ENCODE measurements at regions not wholly inside any gene's neighbourhood (a gene's known extent, or its start where the extent isn't known, plus 50 kb on each side); places are given as distances from the start of the nearest gene placed in this dataset.

DNA sequence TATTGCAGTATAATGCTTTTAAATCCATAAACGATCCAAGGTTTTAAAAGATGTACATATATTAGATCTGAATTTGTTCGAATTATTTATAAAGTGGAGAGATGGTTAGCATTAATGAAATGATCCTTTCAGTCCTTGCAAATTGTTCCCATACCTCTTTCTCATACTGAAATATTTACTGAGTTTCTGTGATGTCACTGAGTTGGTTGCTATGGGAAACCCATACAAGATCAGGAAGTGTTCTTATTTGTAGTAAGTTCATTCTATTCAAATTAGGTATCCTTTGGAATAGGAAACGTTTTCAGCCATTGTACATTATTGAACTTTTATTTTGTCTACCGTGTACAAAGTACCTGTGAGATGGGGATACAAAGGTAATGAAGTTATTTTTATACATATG, 73.2 kb upstream of the CHL1 start:
- in situ Hi-C loops (cut with MboI; ENCODE audit: low pct_unique_long_range_greater_than_20kb, low sequenced_read_pairs): no loop called here
- DNase-seq: no peak

DNA sequence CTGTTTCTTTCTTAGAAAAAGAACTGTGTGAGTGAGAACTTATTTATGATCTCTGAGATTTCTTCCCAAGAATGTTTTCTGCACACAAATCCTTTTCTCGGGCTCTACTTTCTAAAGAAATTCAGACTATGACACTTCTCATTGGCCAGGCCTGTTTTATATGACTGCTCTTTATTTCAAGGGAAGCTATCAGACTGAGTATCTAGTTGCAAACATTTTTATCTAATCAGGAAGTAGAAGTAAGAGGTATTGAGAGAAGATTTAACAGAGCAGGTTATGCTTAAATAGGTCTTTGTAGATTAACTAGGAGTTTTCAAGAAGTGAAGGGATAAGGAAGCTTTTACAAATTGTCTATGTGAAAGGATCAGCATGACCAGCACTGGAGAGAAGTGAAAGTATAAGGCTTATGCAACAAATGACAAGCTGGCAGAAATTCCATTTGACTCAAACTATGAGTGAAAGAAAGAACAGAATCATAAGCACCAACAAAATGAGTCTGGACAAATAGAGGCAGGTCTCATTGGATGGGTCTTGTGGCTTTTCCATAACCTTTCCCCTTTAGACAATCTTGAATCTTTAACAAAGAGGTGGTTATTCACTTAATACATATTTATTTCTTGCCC, 71.9 kb upstream of the CHL1 start:
- in situ Hi-C loops (cut with MboI; ENCODE audit: low pct_unique_long_range_greater_than_20kb, low sequenced_read_pairs): no loop called here

DNA sequence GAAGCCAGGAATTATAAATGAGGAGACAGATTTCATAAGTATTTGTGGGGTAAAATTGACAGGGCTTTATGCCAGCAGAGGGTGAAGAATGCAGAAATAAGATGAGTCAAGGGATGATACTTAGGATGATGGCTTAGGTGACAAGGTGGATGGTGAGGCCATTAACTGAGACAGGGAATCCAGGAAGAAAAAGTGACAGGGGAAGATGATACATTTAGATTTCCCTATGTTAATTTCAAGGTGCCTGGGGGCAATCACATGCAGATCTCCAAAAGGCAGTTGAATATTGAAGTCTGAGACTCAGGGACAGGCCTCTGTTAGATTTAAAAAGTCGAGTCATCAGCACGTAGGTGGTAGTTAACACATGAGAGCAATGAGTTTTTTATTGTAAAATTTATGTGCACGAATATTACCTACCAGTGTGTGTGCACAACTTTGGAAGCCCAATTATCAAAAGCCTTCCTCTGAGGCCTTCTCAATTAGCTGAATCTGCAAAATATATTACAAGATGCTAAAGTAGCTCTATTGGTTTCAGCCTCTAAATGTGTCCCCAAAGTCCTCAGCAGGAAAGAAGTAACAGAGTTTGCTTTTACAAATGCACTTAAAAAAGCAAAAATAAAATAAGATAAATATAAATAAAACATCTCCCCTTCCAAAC, 67.9 kb upstream of the CHL1 start:
- DNase-seq: no peak
- in situ Hi-C loops (cut with MboI; ENCODE audit: low pct_unique_long_range_greater_than_20kb, low sequenced_read_pairs): no loop called here

More for the DNA sequence above, 71.9 kb upstream of the CHL1 start:
- no peak for DNase-seq

DNA sequence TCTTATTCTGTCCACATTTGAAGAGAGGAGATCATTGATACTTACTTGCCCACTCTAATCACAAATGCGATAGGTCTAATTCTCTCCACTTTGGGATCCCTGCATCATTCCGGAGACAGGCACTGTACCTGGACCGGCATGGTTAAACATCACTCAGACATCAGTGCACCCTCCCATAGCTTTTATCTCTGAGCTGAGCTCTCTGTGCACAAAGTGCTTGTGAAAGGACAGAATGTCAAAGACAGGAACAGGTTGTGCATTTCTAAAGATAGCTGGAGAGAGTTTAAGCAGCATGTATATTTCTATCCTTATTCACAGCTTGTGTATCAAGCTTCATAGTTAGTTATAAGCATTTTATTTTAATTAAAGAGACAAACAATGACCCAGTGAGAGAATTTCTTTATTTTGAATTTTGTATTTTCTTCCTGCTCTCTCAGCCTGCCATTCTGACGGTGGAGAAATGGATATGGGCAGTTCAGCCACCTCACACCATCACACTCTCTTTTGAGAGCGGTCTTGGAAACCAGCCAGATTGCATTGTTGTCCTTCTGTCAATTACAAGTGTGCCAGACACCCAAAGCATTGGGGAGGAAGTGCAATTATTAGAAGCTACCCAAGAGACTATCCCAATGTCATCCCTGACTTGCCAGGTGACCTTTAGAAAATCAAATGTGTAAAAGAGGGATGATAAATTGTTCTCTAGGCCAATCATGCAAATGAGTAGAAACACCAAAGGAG, 65.2 kb upstream of the CHL1 start:
- in situ Hi-C loops (cut with MboI; ENCODE audit: low pct_unique_long_range_greater_than_20kb, low sequenced_read_pairs): no loop called here
- DNase-seq: no peak

DNA sequence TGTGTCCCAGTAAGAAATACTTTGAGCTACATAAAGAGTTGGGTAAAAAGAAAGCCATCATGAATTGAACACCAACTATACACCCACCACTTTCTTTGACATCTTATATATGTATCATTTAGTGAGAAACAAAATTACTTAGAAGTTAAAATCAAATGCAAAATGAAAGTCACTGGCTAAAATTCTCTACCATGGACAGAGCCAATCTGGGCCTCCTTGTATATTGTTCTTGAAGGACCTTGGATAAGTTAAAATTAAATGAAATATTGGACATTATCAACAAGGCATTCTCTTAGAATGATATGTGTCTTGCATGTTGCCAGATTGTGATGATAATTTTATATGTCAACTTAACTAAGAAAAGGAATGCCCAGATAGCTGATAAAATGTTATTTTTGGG, 64.2 kb upstream of the CHL1 start:
- in situ Hi-C loops (cut with MboI; ENCODE audit: low pct_unique_long_range_greater_than_20kb, low sequenced_read_pairs): no loop called here
- DNase-seq: no peak

DNA sequence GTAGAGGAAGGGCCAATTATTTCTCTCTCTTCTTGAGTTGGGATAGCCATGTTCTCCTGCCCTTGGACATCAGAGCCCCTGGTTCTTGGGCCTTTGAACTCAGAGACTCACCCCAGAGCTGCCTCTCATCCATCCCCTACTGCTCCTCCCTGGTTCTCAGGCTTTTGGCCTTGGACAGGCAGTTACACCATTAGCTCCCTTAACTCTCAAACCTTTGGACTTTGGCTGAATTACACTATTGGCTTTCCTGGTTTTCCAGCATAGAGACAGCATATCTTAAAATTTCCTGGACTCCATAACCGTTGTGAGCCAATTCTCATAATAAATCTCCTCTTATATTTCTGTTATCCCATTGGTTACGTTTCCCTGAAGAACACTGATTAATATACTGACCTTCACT, 63.7 kb upstream of the CHL1 start:
- no peak for DNase-seq
- in situ Hi-C loops (cut with MboI; ENCODE audit: low pct_unique_long_range_greater_than_20kb, low sequenced_read_pairs): no loop called here

DNA sequence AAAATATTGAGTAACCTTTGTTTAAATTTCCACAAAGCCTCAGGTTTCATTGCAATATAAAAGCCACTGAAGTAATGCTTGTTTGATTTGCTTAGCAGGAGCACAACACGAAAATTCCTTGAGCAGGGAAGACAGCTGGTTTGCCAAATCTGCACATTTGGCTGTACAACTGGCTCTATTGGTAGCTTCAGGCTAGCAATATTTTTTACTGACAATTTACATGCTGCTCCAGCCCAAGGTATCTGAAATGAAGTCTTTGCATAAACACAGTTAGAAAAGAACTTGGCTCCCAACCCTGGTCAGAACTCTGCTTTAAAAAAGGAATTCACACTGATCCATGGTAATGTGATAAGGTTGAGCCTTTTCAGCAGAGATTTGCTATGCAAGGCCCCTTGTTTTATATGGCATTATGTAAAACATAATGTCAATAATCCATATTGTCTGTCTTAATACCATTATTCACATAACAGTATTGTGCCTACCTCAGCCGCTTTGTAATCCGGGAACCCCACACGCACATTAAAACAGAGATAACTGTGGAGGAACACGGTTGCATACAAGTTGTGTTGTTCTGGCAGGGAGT, 55.7 kb upstream of the CHL1 start:
- in situ Hi-C loops (cut with MboI; ENCODE audit: low pct_unique_long_range_greater_than_20kb, low sequenced_read_pairs): no loop called here
- DNase-seq: no peak
